Aorta (tissue), 5 donors: ENCODE measurements at regions not wholly inside any gene's neighbourhood (a gene's known extent, or its start where the extent isn't known, plus 50 kb on each side); places are given as distances from the start of the nearest gene placed in this dataset.

Source experiments
- ATAC-seq: fragments of 200-7000 bp; cut with Tn5 transposase; one replicate; pipeline ENCODE4 v1.9.1; 2022; ENCODE audit warnings: moderate library complexity; ENCODE audit not compliant: low FRiP score
- DNase-seq, 2 donors: peaks; one replicate each; pipeline ENCODE4 v3.0.0-alpha.2; 2020
- H3K27ac ChIP-seq, 2 donors: one replicate each; pipeline ENCODE4 v1.5.1; 2013; ENCODE audit warnings: low read length in 2 of 2, mild to moderate bottlenecking in 2 of 2, moderate library complexity in 2 of 2, control low read depth in 1 of 2, inconsistent platforms in 1 of 2, low read depth in 1 of 2
- H3K27me3 ChIP-seq, 2 donors: one replicate each; pipeline ENCODE4 v1.6.1; 2013; ENCODE audit warnings: control low read depth in 1 of 2, low read length in 1 of 2, mild to moderate bottlenecking in 1 of 2, moderate library complexity in 1 of 2; ENCODE audit not compliant: insufficient read depth in 2 of 2, control insufficient read depth in 1 of 2
- H3K36me3 ChIP-seq, 2 donors: one replicate each; pipeline ENCODE4 v1.6.1; 2013; ENCODE audit warnings: control low read depth in 1 of 2, low read length in 1 of 2, mild to moderate bottlenecking in 1 of 2; ENCODE audit not compliant: insufficient read depth in 2 of 2, control insufficient read depth in 1 of 2
- H3K4me1 ChIP-seq, 2 donors: one replicate each; pipeline ENCODE4 v1.6.1; 2013; ENCODE audit warnings: low read length in 2 of 2, control low read depth in 1 of 2, mild to moderate bottlenecking in 1 of 2, moderate library complexity in 1 of 2; ENCODE audit not compliant: insufficient read depth in 2 of 2, control insufficient read depth in 1 of 2
- H3K4me3 ChIP-seq, 2 donors: one replicate each; pipeline ENCODE4 v1.5.1; 2013; ENCODE audit warnings: low read length in 2 of 2, control low read depth in 1 of 2, mild to moderate bottlenecking in 1 of 2
- H3K9me3 ChIP-seq: one replicate; pipeline ENCODE4 v1.6.1; 2013; ENCODE audit warnings: mild to moderate bottlenecking, low read length; ENCODE audit not compliant: control insufficient read depth
- WGBS, 2 donors: extraction: QIAGEN DNeasy Blood & Tissue Kit; methylation state at CpG; one replicate each; pipeline ENCODE4 v1.1.7; 2013; 5-methylcytosine and 5-hydroxymethylcytosine counted together
- intact Hi-C, 2 donors: fragments of 100-400 bp; cut with DNase I; formaldehyde crosslinking; loops; one replicate each; pipeline versions ENCODE4 v1.14.2 to v1.15.0; 2022
- donor health status: healthy with polysubstance abuse.
- donor health status: Bipolar disorder and iron deficiency.
- donor health status: DM: no; HTN: no; CAD: no.
- donor health status: DM: no; HTN: no; CAD: no.
- donor health status: DM: yes; HTN: yes; CAD: no.

DNA sequence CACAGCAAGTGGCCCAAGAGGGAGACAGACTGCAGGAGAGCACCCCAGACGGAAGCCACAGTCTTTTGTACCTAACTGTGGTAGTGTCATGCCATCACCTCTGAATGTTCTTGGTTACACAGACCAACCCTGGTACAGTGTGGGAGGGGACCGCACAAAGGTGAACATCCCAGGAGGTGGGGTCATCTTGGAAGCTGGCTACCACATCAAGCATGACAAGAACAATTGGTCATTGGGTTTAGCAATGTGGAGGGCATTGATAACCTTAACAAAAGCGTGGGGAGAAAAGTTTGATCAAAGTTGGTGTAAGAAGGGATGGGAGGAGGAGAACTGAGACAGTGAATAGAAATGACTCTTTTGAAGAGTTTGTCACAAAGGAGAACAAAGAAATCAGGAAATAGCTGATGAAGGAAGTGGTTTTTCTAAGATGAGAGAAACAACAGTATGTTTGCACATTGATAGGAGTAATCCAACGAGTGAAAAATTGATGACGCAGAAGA, 87.1 kb upstream of the CACNA1E start:
- intact Hi-C loops, result no loop called here
- ATAC-seq (no peak), DNase-seq (no peak)
- H3K27me3 ChIP-seq, result peaks cover 0 to 4% of the 10 kb centered on the region in 2 donors
- H3K4me3 ChIP-seq, result no peak overlapping the region
- no peaks in the 10 kb centered on the region for H3K4me1 ChIP-seq
- 86 to 89% methylated on average over 5 of the region's 5 CpGs for WGBS, 2 donors
- no peaks in the 10 kb centered on the region for H3K36me3 ChIP-seq
- H3K27ac ChIP-seq, result no peak overlapping the region
- H3K9me3 ChIP-seq, result no peaks in the 10 kb centered on the region

DNA sequence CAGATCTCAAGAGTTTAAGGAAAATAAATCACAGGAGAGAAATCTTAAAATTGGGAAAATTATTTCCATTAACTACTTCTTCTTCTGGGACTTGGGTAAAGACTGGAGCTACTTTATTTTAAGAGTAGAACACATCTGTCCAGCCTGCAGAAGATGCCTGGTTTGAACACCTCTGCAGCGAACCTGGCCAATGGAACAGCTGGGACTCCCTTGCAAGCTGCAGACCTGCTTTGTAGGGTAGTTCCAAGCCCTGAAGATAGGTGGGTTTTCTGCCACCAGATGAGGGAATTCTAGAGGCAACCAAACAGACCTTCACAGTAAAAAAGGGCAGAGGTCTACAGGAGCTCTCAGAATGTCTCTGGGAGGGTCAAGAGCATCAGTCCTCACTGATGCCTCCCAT, 86.5 kb upstream of the CACNA1E start:
- no peaks in the 10 kb centered on the region for H3K4me1 ChIP-seq
- no peaks in the 10 kb centered on the region for H3K9me3 ChIP-seq
- no peak overlapping the region for H3K4me3 ChIP-seq
- intact Hi-C loops, result no loop called here
- DNase-seq, result no peak
- no peak for ATAC-seq
- no peaks in the 10 kb centered on the region for H3K36me3 ChIP-seq
- 91 to 97% methylated on average over 1 of the region's 1 CpG for WGBS, 2 donors
- H3K27ac ChIP-seq, result no peak overlapping the region
- peaks cover 0 to 4% of the 10 kb centered on the region in 2 donors for H3K27me3 ChIP-seq

- Histone ChIP-seq H3K4me3 (no peak overlapping the region), H3K27ac (no peak overlapping the region), H3K27me3 (peaks cover 0 to 4% of the 10 kb centered on the region in 2 donors), H3K9me3 (no peaks in the 10 kb centered on the region), H3K4me1 (no peaks in the 10 kb centered on the region), H3K36me3 (no peaks in the 10 kb centered on the region)
- ATAC-seq, result no peak
- DNase-seq, result no peak
- intact Hi-C loops, result no loop called here
- 30 to 32% methylated on average over 3 of the region's 3 CpGs for WGBS, 2 donors
Measured at GRCh38 chr1:181397845-181398244, 85.5 kb upstream of the CACNA1E start.

GRCh38 chr1:181398544-181398943, 84.8 kb upstream of the CACNA1E start:
- ATAC-seq (no peak), DNase-seq (no peak)
- Histone ChIP-seq H3K36me3 (no peaks in the 10 kb centered on the region), H3K9me3 (no peaks in the 10 kb centered on the region), H3K4me3 (no peak overlapping the region), H3K4me1 (no peaks in the 10 kb centered on the region), H3K27me3 (peaks cover 0 to 4% of the 10 kb centered on the region in 2 donors), H3K27ac (no peak overlapping the region)
- 81 to 84% methylated on average over 4 of the region's 4 CpGs for WGBS, 2 donors
- intact Hi-C loops, result no loop called here

DNA sequence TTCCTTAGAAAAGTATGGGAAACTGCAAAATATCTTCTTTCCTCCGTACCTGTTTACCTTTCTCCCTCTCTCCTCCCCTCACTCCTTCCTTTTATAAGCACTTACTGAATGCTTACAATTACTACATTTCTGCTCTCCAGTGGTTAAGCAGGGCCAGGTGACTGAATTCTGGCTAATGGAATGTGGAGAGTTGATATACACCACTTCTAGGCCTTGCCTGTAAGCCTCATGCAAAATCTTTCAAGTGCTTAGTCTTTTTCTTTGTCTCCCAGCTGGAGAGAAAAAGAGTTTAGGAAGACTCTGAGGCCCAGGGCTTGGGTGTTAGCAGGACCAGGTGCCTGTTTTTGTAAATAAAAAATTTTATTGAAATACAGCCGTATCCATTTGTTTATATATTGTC, 77.7 kb upstream of the CACNA1E start:
- Histone ChIP-seq H3K27me3 (no peaks in the 10 kb centered on the region), H3K9me3 (no peaks in the 10 kb centered on the region), H3K36me3 (no peaks in the 10 kb centered on the region), H3K4me3 (no peak overlapping the region), H3K4me1 (no peaks in the 10 kb centered on the region), H3K27ac (no peak overlapping the region)
- DNase-seq (no peak), ATAC-seq (no peak)
- intact Hi-C loops, result no loop called here
- 85% methylated on average over 2 of the region's 2 CpGs for WGBS, 2 donors

DNA sequence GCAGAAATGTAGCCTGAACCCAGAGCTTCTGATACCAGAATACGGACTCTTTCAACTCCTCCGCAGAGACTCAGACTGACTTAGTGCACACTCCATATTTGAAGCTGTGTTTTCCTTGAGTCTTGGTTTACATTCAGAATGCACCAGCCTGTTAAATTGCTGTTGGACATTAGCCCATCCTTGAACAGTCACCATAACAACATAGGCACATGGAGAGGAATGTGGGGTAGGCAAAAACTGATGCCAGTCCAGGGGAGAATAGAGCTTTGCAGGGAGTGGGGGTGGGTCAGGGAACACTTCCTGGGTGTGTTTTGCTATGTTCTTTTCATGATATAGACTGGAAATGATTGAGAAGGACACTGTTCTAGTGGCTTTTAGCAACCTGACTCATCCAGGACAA, 76.3 kb upstream of the CACNA1E start:
- Histone ChIP-seq H3K36me3 (no peaks in the 10 kb centered on the region), H3K4me3 (no peak overlapping the region), H3K27ac (no peak overlapping the region), H3K9me3 (peaks cover 3% of the 10 kb centered on the region), H3K27me3 (no peaks in the 10 kb centered on the region), H3K4me1 (no peaks in the 10 kb centered on the region)
- 42 to 64% methylated on average over 2 of the region's 2 CpGs for WGBS, 2 donors
- no peak for DNase-seq
- intact Hi-C loops, result no loop called here
- no peak for ATAC-seq

DNA sequence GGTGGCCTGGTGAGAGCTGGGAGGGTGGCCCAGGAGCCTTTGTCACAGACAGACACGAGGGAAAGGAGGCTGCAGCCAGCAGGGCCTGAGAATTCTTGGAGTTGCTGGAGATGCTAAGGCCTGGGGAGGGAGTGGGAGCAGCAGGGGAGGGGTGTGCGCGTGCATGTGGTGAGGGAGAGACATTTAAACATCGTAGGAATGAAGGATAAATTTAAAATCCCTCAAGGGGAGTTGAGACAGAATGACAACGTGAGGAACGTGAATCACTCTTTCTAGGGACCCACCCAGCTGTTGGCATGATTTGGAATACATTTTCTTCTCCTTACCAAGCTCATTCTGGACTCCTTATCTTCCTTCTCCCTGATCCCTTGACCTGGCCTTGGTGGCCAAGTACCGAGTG, 73.3 kb upstream of the CACNA1E start:
- no peak overlapping the region for H3K27ac ChIP-seq
- ATAC-seq (no peak), DNase-seq (no peak)
- intact Hi-C loops, result no loop called here
- H3K27me3 ChIP-seq, result no peaks in the 10 kb centered on the region
- H3K9me3 ChIP-seq, result peaks cover 4% of the 10 kb centered on the region
- no peaks in the 10 kb centered on the region for H3K4me1 ChIP-seq
- no peak overlapping the region for H3K4me3 ChIP-seq
- 55 to 63% methylated on average over 7 of the region's 7 CpGs for WGBS, 2 donors
- no peaks in the 10 kb centered on the region for H3K36me3 ChIP-seq

DNA sequence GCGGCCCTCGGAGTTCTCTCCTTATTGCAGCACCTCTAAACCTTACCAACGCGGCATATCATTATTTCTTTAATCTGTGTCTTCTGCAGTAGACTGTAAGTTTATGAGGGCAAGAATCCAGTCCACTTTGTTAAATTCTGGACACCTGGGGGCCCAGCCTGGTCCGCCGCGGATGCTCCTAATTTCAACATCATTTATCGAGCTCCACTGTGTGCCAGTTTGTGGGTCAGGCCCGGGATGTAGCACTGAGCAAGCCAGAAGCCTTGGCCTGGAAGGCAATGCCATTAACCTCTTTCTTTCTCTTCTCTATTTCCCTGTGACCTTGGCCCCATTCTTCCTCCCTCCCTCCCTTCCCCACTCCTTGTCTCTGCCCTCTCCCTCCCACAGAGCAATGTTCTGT, 70.6 kb upstream of the CACNA1E start:
- Histone ChIP-seq H3K27ac (no peak overlapping the region), H3K9me3 (peaks cover 4% of the 10 kb centered on the region), H3K4me3 (no peak overlapping the region), H3K36me3 (no peaks in the 10 kb centered on the region), H3K4me1 (no peaks in the 10 kb centered on the region), H3K27me3 (no peaks in the 10 kb centered on the region)
- WGBS, 2 donors, result 89 to 93% methylated on average over 9 of the region's 9 CpGs
- intact Hi-C loops, result no loop called here
- ATAC-seq, result no peak
- DNase-seq, result no peak

DNA sequence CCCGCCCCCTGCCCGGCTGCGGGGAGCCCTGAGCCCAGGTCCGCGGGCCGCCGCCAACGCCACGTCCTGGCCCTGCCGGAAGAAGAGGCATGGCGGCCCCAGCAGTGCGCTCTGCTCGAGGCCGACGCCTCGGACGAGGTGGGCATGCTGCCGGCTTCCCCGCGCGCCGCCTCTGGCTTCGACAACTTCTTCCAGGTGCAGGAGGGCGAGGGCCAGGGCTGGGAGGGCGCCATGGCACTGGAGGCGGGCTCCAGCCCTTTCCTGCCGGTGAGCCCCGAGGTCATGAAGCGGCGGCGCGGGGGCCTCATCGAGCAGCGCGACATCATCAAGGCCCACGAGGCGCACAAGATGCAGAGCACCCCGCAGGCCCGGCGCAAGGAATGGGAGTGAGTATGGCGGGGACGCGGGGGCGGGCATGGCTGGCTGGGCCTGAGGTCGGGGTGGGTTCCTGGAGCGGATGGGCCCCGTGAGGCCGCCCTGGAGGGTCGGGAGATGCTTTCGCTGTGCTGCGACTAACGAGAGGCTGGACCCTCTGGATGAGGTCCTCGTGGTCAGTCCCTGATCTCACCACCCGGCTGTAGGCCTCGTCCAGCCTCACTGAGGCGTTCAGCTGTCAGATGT, 70.0 kb upstream of the CACNA1E start:
- no peak for ATAC-seq
- H3K4me1 ChIP-seq, result no peaks in the 10 kb centered on the region
- H3K27ac ChIP-seq, result no peak overlapping the region
- no peaks in the 10 kb centered on the region for H3K36me3 ChIP-seq
- 91 to 93% methylated on average over 56 of the region's 56 CpGs for WGBS, 2 donors
- H3K4me3 ChIP-seq, result no peak overlapping the region
- intact Hi-C loops, result no loop called here
- no peak for DNase-seq
- no peaks in the 10 kb centered on the region for H3K27me3 ChIP-seq
- H3K9me3 ChIP-seq, result peaks cover 4% of the 10 kb centered on the region
